GM23338 (cell line): ENCODE measurements at regions not wholly inside any gene's neighbourhood (a gene's known extent, or its start where the extent isn't known, plus 50 kb on each side); places are given as distances from the start of the nearest gene placed in this dataset.

ENCODE experiments used
- ATAC-seq: fragments of 200-7000 bp; cut with Tn5 transposase; 3 replicates; pipeline ENCODE4 v1.9.1; 2020
- DNase-seq: peaks from one replicate; pipeline ENCODE4 v3.0.0-alpha.2; 2015; ENCODE audit warnings: low spot score
- H2AFZ ChIP-seq: fragments of 200-600 bp; sonication (generic); 2 replicates; pipeline ENCODE4 v1.8.0; 2016; ENCODE audit warnings: antibody characterized with exemption, mild to moderate bottlenecking, moderate library complexity
- H3F3A ChIP-seq: fragments of 200-600 bp; sonication (generic); replicated peaks from 2 replicates; pipeline ENCODE4 v1.8.0; 2017; ENCODE audit warnings: antibody characterized with exemption, mixed run types, low read depth
- H3K27ac ChIP-seq: fragments of 200-600 bp; sonication (generic); 2 replicates; pipeline ENCODE4 v1.6.1; 2016; ENCODE audit warnings: low read depth
- H3K27me3 ChIP-seq: fragments of 200-600 bp; sonication (generic); 2 replicates; pipeline ENCODE4 v1.8.0; 2016; ENCODE audit warnings: mild to moderate bottlenecking, mixed run types, moderate library complexity; ENCODE audit not compliant: insufficient read depth
- H3K36me3 ChIP-seq: fragments of 200-600 bp; sonication (generic); 2 replicates; pipeline ENCODE4 v1.8.0; 2016; ENCODE audit warnings: mild to moderate bottlenecking; ENCODE audit not compliant: insufficient read depth
- H3K4me1 ChIP-seq: fragments of 200-600 bp; sonication (generic); 2 replicates; pipeline ENCODE4 v1.8.0; 2016; ENCODE audit warnings: mild to moderate bottlenecking, moderate library complexity; ENCODE audit not compliant: insufficient read depth
- H3K4me2 ChIP-seq: fragments of 200-600 bp; sonication (generic); 2 replicates; pipeline ENCODE4 v1.7.1; 2017; ENCODE audit warnings: mixed run types
- H3K4me3 ChIP-seq: fragments of 200-600 bp; sonication (generic); 2 replicates; pipeline ENCODE4 v1.6.1; 2016; ENCODE audit warnings: mixed run types
- H3K79me2 ChIP-seq: fragments of 200-600 bp; sonication (generic); replicated peaks from 2 replicates; pipeline ENCODE4 v1.8.0; 2017; ENCODE audit warnings: mild to moderate bottlenecking; ENCODE audit not compliant: insufficient read depth
- H3K9me2 ChIP-seq: fragments of 200-600 bp; sonication (generic); 2 replicates; pipeline ENCODE4 v1.8.0; 2017; ENCODE audit not compliant: insufficient read depth
- H4K20me1 ChIP-seq: fragments of 200-600 bp; sonication (generic); replicated peaks from 2 replicates; pipeline ENCODE4 v1.8.0; 2017; ENCODE audit warnings: mild to moderate bottlenecking; ENCODE audit not compliant: insufficient read depth
- H3K27ac Mint-ChIP-seq: 2 replicates; pipeline ENCODE4 v1.8.0; 2020; ENCODE audit warnings: inconsistent platforms, mild to moderate bottlenecking, moderate library complexity, mixed read lengths
- H3K27me3 Mint-ChIP-seq: 3 replicates; pipeline ENCODE4 v1.8.0; 2022; ENCODE audit warnings: low read depth, mild to moderate bottlenecking, moderate library complexity, mixed read lengths, inconsistent platforms; ENCODE audit not compliant: insufficient read depth, poor library complexity
- H3K36me3 Mint-ChIP-seq: 3 replicates; pipeline ENCODE4 v1.8.0; 2021; ENCODE audit warnings: low read depth, mild to moderate bottlenecking, inconsistent platforms, moderate library complexity, mixed read lengths
- H3K4me1 Mint-ChIP-seq: 3 replicates; pipeline ENCODE4 v1.8.0; 2020; ENCODE audit warnings: mild to moderate bottlenecking, inconsistent platforms, mixed read lengths
- H3K4me3 Mint-ChIP-seq: 3 replicates; pipeline ENCODE4 v1.8.0; 2021; ENCODE audit warnings: moderate library complexity, mild to moderate bottlenecking, inconsistent platforms, mixed read lengths
- H3K9me3 Mint-ChIP-seq: 3 replicates; pipeline ENCODE4 v1.8.0; 2020; ENCODE audit warnings: moderate library complexity, mild to moderate bottlenecking, inconsistent platforms, mixed read lengths
- CREB1 ChIP-seq: fragments of 250-450 bp; sonication (Bioruptor Pico); IDR thresholded peaks from 2 replicates; pipeline ENCODE4 v1.5.0; 2020; ENCODE audit warnings: low read depth, mild to moderate bottlenecking, moderate library complexity
- CTCF ChIP-seq, 2 experiments: fragments of 200-600 bp in 1 of 2; sonication (generic) in 1 of 2; conservative IDR thresholded peaks; 2 replicates each; pipeline versions ENCODE4 v1.5.1 to v1.6.1; 2016 to 2017; ENCODE audit warnings: antibody characterized with exemption in 2 of 2, low read depth in 2 of 2, mild to moderate bottlenecking in 2 of 2, moderate library complexity in 1 of 2
- EZH2 ChIP-seq: fragments of 200-600 bp; sonication (generic); IDR thresholded peaks from one replicate; pipeline ENCODE4 v1.8.0; 2017; ENCODE audit warnings: antibody characterized with exemption, mild to moderate bottlenecking, low read depth; ENCODE audit not compliant: unreplicated experiment
- EZH2phosphoT487 ChIP-seq: fragments of 200-600 bp; sonication (generic); IDR thresholded peaks from one replicate; pipeline ENCODE4 v1.8.1; 2018; ENCODE audit warnings: antibody characterized with exemption; ENCODE audit not compliant: unreplicated experiment
- JUNB ChIP-seq: IDR thresholded peaks from one replicate; pipeline ENCODE4 v1.6.1; 2016; ENCODE audit warnings: antibody characterized with exemption; ENCODE audit not compliant: unreplicated experiment
- STAT1 ChIP-seq: IDR thresholded peaks from one replicate; pipeline ENCODE4 v1.6.1; 2016; ENCODE audit warnings: antibody characterized with exemption; ENCODE audit not compliant: unreplicated experiment
- ZNF114 ChIP-seq: fragments of 250-450 bp; sonication (Bioruptor Pico); IDR thresholded peaks from 2 replicates; pipeline ENCODE4 v1.5.0; 2020; ENCODE audit warnings: mild to moderate bottlenecking, moderate library complexity
- ZNF331 ChIP-seq: fragments of 250-450 bp; sonication (Bioruptor Pico); IDR thresholded peaks from 2 replicates; pipeline ENCODE4 v1.5.0; 2020; ENCODE audit warnings: low read depth, mild to moderate bottlenecking, moderate library complexity
- TF ChIP-seq, protein P1 (sequence below): IDR thresholded peaks from one replicate; pipeline ENCODE4 v1.6.1; 2018; ENCODE audit warnings: antibody characterized with exemption; ENCODE audit not compliant: unreplicated experiment

DNA sequence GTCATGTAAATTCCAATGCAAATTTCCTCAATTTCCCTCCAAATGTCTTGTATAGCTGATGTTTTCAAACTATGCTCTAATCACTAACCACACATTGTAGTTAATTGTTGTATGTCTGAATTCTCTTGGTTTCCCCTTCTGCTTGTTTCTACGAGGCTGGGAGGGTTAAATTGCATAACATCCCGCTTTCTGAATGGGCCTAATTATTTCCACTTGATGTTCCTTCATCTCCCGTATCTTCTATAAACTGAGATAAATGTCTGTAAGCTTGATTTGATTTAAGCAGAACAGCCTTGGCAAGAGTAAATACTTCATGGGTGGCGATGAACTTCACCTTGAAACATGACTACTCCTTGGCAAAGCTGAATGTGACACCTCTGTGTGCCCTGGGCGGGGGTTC lies 72.2 kb downstream of the SERINC2 start:
- H3K27ac Mint-ChIP-seq, result no peak overlapping the region

DNA sequence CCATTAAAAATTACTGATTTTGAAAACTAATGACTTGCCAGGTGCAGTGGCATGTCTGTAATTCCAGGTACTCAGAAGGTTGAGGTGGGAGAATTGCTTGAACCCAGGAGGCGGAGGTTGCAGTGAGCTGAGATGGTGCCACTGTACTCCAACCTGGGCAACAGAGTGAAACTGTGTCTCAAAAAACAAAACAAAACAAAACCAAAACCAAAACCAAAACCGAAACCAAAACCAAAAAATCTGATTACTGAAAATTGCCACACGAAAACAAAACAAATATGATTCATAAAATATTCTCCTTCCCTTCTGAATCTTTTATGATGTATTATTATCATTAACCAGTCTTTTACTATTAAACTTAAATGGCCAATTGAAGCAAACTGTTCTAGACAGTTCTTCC lies 74.1 kb downstream of the SERINC2 start:
- Histone ChIP-seq H3K36me3 (no peaks in the 10 kb centered on the region), H3K79me2 (no peaks in the 10 kb centered on the region), H3K4me2 (no peak overlapping the region), H3K4me1 (peaks cover 30% of the 10 kb centered on the region), H3K27ac (no peak overlapping the region), H3F3A (no peaks in the 10 kb centered on the region), H4K20me1 (no peaks in the 10 kb centered on the region), H2AFZ (no peak overlapping the region), H3K4me3 (no peak overlapping the region), H3K9me2 (0 out of 2 replicates have a peak, but pooled peaks cover 5% of the 10 kb centered on the region), H3K27me3 (no peaks in the 10 kb centered on the region)
- Mint-ChIP-seq H3K27ac (no peak overlapping the region), H3K36me3 (no peaks in the 10 kb centered on the region), H3K4me3 (no peak overlapping the region), H3K9me3 (peaks cover 13% of the 10 kb centered on the region), H3K27me3 (peaks cover 3% of the 10 kb centered on the region), H3K4me1 (peaks cover 20% of the 10 kb centered on the region)
- DNase-seq (no peak), ATAC-seq (no peak)
- TF ChIP-seq, protein P1, sequence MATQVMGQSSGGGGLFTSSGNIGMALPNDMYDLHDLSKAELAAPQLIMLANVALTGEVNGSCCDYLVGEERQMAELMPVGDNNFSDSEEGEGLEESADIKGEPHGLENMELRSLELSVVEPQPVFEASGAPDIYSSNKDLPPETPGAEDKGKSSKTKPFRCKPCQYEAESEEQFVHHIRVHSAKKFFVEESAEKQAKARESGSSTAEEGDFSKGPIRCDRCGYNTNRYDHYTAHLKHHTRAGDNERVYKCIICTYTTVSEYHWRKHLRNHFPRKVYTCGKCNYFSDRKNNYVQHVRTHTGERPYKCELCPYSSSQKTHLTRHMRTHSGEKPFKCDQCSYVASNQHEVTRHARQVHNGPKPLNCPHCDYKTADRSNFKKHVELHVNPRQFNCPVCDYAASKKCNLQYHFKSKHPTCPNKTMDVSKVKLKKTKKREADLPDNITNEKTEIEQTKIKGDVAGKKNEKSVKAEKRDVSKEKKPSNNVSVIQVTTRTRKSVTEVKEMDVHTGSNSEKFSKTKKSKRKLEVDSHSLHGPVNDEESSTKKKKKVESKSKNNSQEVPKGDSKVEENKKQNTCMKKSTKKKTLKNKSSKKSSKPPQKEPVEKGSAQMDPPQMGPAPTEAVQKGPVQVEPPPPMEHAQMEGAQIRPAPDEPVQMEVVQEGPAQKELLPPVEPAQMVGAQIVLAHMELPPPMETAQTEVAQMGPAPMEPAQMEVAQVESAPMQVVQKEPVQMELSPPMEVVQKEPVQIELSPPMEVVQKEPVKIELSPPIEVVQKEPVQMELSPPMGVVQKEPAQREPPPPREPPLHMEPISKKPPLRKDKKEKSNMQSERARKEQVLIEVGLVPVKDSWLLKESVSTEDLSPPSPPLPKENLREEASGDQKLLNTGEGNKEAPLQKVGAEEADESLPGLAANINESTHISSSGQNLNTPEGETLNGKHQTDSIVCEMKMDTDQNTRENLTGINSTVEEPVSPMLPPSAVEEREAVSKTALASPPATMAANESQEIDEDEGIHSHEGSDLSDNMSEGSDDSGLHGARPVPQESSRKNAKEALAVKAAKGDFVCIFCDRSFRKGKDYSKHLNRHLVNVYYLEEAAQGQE, result no peak
- TF ChIP-seq EZH2, result no peak
- no peak for TF ChIP-seq STAT1
- no peak for TF ChIP-seq ZNF114 (CRISPR knock-in tag)
- TF ChIP-seq JUNB, result no peak
- TF ChIP-seq EZH2phosphoT487, result no peak
- no peak for TF ChIP-seq ZNF331 (CRISPR knock-in tag)

More for the DNA sequence above, 72.2 kb downstream of the SERINC2 start:
- no peaks in the 10 kb centered on the region for H3K79me2 ChIP-seq
- no peak overlapping the region for H3K27ac ChIP-seq
- no peaks in the 10 kb centered on the region for H3K36me3 ChIP-seq
- Mint-ChIP-seq H3K27me3 (no peaks in the 10 kb centered on the region), H3K36me3 (peaks cover 5% of the 10 kb centered on the region; the same call in 1 of the 3 replicates), H3K9me3 (peaks cover 20% of the 10 kb centered on the region), H3K4me1 (peaks cover 20% of the 10 kb centered on the region), H3K4me3 (no peak overlapping the region; the same call in 2 of the 3 replicates)
- TF ChIP-seq CREB1 (CRISPR knock-in tag) (no peak), ZNF114 (CRISPR knock-in tag) (no peak), EZH2 (no peak), CTCF (conservative IDR thresholded peaks at IDR 0.05; ENCODE audit: low read depth in 2 of 2) (no peak), JUNB (no peak)
- TF ChIP-seq, protein P1, result no peak
- H3K4me1 ChIP-seq, result peaks cover 30% of the 10 kb centered on the region
- no peak overlapping the region for H2AFZ ChIP-seq
- H3K9me2 ChIP-seq, result 0 out of 2 replicates have a peak, but pooled peaks cover 5% of the 10 kb centered on the region
- DNase-seq, result no peak
- peak; percentile 34; the same call in 1 of the 3 replicates for ATAC-seq
- no peaks in the 10 kb centered on the region for H3F3A ChIP-seq
- H3K4me3 ChIP-seq, result no peak overlapping the region
- peak overlapping the region; percentile 43 for H3K4me2 ChIP-seq
- H4K20me1 ChIP-seq, result no peaks in the 10 kb centered on the region
- H3K27me3 ChIP-seq, result no peaks in the 10 kb centered on the region
